ENCODE measurements at regions not wholly inside any gene's neighbourhood (a gene's known extent, or its start where the extent isn't known, plus 50 kb on each side); places are given as distances from the start of the nearest gene placed in this dataset.
"Not testable (repeated sequence)": the region's sequence is repeated elsewhere in the genome, so short reads cannot be mapped to it uniquely, and the experiment has no call there.

- no peak for DNase-seq (ENCODE audit: low read depth in 2 of 2)
Observed at GRCh38 chr18:49694402-49694801, 118.9 kb downstream of the ACAA2 start.

GRCh38 chr18:49693717-49694005 lies 119.7 kb downstream of the ACAA2 start:
- DNase-seq (ENCODE audit: low read depth in 2 of 2) = no peak

GRCh38 chr18:49692906-49693716 lies 120.2 kb downstream of the ACAA2 start:
- DNase-seq (ENCODE audit: low read depth in 2 of 2) = no peak

GRCh38 chr18:49691177-49691608 lies 122.1 kb downstream of the ACAA2 start:
- no peak for DNase-seq (ENCODE audit: low read depth in 2 of 2)

- no peak for DNase-seq (ENCODE audit: low read depth in 2 of 2)
Observed at GRCh38 chr18:49690312-49690711, 123.0 kb downstream of the ACAA2 start.

- DNase-seq (ENCODE audit: low read depth in 2 of 2) = no peak
Observed at GRCh38 chr18:49685231-49685942, 123.5 kb downstream of the LIPG start.

- not testable (repeated sequence) for DNase-seq (ENCODE audit: low read depth in 2 of 2)
Observed at GRCh38 chr18:49682803-49683190, 120.9 kb downstream of the LIPG start.

- DNase-seq (ENCODE audit: low read depth in 2 of 2) = no peak
Observed at GRCh38 chr18:49682173-49682802, 120.4 kb downstream of the LIPG start.

GRCh38 chr18:49681387-49681786 lies 119.5 kb downstream of the LIPG start:
- DNase-seq (ENCODE audit: low read depth in 2 of 2) = no peak

GRCh38 chr18:49678440-49678839 lies 116.6 kb downstream of the LIPG start:
- DNase-seq (ENCODE audit: low read depth in 2 of 2) = no peak

GRCh38 chr18:49677762-49678413 lies 116.0 kb downstream of the LIPG start:
- no peak for DNase-seq (ENCODE audit: low read depth in 2 of 2)

GRCh38 chr18:49677081-49677480 lies 115.2 kb downstream of the LIPG start:
- DNase-seq (ENCODE audit: low read depth in 2 of 2) = no peak

GRCh38 chr18:49673281-49673680 lies 111.4 kb downstream of the LIPG start:
- no peak for DNase-seq (ENCODE audit: low read depth in 2 of 2)

- no peak for DNase-seq (ENCODE audit: low read depth in 2 of 2)
Observed at GRCh38 chr18:49672853-49673252, 111.0 kb downstream of the LIPG start.

GRCh38 chr18:49669403-49669802 lies 107.5 kb downstream of the LIPG start:
- DNase-seq (ENCODE audit: low read depth in 2 of 2) = no peak

GRCh38 chr18:49668574-49669275 lies 106.9 kb downstream of the LIPG start:
- no peak for DNase-seq (ENCODE audit: low read depth in 2 of 2)

- DNase-seq (ENCODE audit: low read depth in 2 of 2) = no peak
Observed at GRCh38 chr18:49667462-49667861, 105.6 kb downstream of the LIPG start.

GRCh38 chr18:49666045-49666775 lies 104.4 kb downstream of the LIPG start:
- DNase-seq (ENCODE audit: low read depth in 2 of 2) = no peak

GRCh38 chr18:49663899-49664890 lies 102.3 kb downstream of the LIPG start:
- no peak for DNase-seq (ENCODE audit: low read depth in 2 of 2)

GRCh38 chr18:49662506-49662905 lies 100.6 kb downstream of the LIPG start:
- no peak for DNase-seq (ENCODE audit: low read depth in 2 of 2)
